GM23338 (cell line): ENCODE measurements at regions not wholly inside any gene's neighbourhood (a gene's known extent, or its start where the extent isn't known, plus 50 kb on each side); places are given as distances from the start of the nearest gene placed in this dataset.

Experiments
- CREB1 ChIP-seq: fragments of 250-450 bp; sonication (Bioruptor Pico); IDR thresholded peaks from 2 replicates; pipeline ENCODE4 v1.5.0; 2020; ENCODE audit warnings: low read depth, mild to moderate bottlenecking, moderate library complexity
- CTCF ChIP-seq, 2 experiments: fragments of 200-600 bp in 1 of 2; sonication (generic) in 1 of 2; conservative IDR thresholded peaks; 2 replicates each; pipeline versions ENCODE4 v1.5.1 to v1.6.1; 2016 to 2017; ENCODE audit warnings: antibody characterized with exemption in 2 of 2, low read depth in 2 of 2, mild to moderate bottlenecking in 2 of 2, moderate library complexity in 1 of 2
- POLR2AphosphoS5 ChIP-seq: IDR thresholded peaks from 2 replicates; pipeline ENCODE4 v1.6.1; 2016; ENCODE audit warnings: antibody characterized with exemption, low read depth

DNA sequence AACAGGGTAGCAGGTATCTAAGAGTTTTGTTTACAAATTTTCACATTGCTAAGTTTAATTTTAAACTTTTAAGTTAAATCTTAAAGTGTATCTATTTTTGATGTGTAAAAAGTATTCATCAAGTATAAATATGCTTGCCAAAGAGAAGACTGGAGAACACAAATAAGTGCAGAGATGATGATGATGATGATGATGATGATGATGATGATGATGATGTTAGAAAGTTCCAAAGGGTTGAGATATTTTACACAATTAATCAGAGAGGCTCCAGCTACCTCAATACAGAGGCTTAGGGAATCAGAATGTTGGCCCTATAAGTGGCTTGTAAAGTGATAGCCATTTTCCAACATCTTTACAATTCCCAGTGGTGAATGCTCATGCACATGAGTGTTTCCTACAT is 209.0 kb upstream of the NPVF start:
- TF ChIP-seq CTCF (conservative IDR thresholded peaks at IDR 0.05; ENCODE audit: low read depth in 2 of 2), result no peak
- no peak for TF ChIP-seq POLR2AphosphoS5
- TF ChIP-seq CREB1 (CRISPR knock-in tag), result no peak
